ENCODE measurements at regions not wholly inside any gene's neighbourhood (a gene's known extent, or its start where the extent isn't known, plus 50 kb on each side); places are given as distances from the start of the nearest gene placed in this dataset.

GRCh38 chr7:52659178-52659577 is 376.3 kb upstream of the POM121L12 start:
- POLR2A ChIA-PET: no interaction called here

GRCh38 chr7:52656098-52656497 is 379.3 kb upstream of the POM121L12 start:
- no peak overlapping the region for H3K4me3 Mint-ChIP-seq
- no peak overlapping the region for H3K4me3 ChIP-seq (ENCODE audit: low read length)
- POLR2A ChIA-PET: no interaction called here

More at GRCh38 chr7:52659178-52659577, 376.3 kb upstream of the POM121L12 start:
- Histone ChIP-seq H3K4me3 (ENCODE audit: low read length) (no peak overlapping the region), H3K9me3 (ENCODE audit: control insufficient read depth in 1 of 2, insufficient read depth in 1 of 2, low read length in 2 of 2) (no peaks in the 10 kb centered on the region), H3K4me1 (ENCODE audit: insufficient read depth, low read length) (no peaks in the 10 kb centered on the region), H3K27ac (ENCODE audit: low read depth in 1 of 2, low read length in 2 of 2) (no peak overlapping the region), H3K36me3 (ENCODE audit: insufficient read depth, low read length) (no peaks in the 10 kb centered on the region), H3K27me3 (ENCODE audit: control insufficient read depth in 1 of 2, insufficient read depth in 2 of 2, low read length in 2 of 2) (no peaks in the 10 kb centered on the region)
- DNase-seq: no peak
- Mint-ChIP-seq H3K9me3 (peaks cover 8% of the 10 kb centered on the region), H3K27me3 (no peaks in the 10 kb centered on the region), H3K27ac (no peak overlapping the region), H3K36me3 (ENCODE audit: low read depth) (no peaks in the 10 kb centered on the region), H3K4me1 (ENCODE audit: low read depth) (no peaks in the 10 kb centered on the region), H3K4me3 (no peak overlapping the region)
- intact Hi-C loops (cut with DNase I, micrococcal nuclease): no loop called here
- no peak for ATAC-seq (ENCODE audit: poor library complexity)
- TF ChIP-seq, protein P1, sequence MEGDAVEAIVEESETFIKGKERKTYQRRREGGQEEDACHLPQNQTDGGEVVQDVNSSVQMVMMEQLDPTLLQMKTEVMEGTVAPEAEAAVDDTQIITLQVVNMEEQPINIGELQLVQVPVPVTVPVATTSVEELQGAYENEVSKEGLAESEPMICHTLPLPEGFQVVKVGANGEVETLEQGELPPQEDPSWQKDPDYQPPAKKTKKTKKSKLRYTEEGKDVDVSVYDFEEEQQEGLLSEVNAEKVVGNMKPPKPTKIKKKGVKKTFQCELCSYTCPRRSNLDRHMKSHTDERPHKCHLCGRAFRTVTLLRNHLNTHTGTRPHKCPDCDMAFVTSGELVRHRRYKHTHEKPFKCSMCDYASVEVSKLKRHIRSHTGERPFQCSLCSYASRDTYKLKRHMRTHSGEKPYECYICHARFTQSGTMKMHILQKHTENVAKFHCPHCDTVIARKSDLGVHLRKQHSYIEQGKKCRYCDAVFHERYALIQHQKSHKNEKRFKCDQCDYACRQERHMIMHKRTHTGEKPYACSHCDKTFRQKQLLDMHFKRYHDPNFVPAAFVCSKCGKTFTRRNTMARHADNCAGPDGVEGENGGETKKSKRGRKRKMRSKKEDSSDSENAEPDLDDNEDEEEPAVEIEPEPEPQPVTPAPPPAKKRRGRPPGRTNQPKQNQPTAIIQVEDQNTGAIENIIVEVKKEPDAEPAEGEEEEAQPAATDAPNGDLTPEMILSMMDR (IDR thresholded peaks at IDR 0.05): no peak
- CTCF ChIA-PET: no interaction called here

DNA sequence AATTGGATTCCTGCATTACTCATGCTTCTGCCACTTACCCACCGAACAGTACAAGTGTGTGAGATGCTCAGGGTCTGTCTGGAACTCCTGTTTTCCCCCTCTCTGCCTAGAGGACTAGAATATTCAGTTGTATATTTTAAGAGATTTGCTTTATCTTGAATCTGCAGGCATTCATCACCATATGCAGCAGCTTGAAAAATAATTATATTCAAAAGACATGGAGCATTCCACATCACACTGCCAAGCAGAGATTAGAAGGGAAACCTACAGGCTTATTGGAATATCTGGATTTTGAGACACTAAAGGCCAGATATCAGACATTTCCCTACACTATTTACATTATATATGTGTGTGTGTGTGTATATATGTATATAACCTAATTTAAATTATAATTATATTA is 382.8 kb upstream of the POM121L12 start:
- POLR2A ChIA-PET: no interaction called here
- TF ChIP-seq, protein P1 (IDR thresholded peaks at IDR 0.05): no peak
- peaks cover 7% of the 10 kb centered on the region for H3K9me3 Mint-ChIP-seq

More at GRCh38 chr7:52656098-52656497, 379.3 kb upstream of the POM121L12 start:
- no peaks in the 10 kb centered on the region for H3K4me1 ChIP-seq (ENCODE audit: insufficient read depth, low read length)
- no peaks in the 10 kb centered on the region for H3K36me3 Mint-ChIP-seq (ENCODE audit: low read depth)
- DNase-seq: no peak
- H3K36me3 ChIP-seq (ENCODE audit: insufficient read depth, low read length): no peaks in the 10 kb centered on the region
- no peaks in the 10 kb centered on the region for H3K4me1 Mint-ChIP-seq (ENCODE audit: low read depth)
- no peaks in the 10 kb centered on the region for H3K27me3 Mint-ChIP-seq
- intact Hi-C loops (cut with DNase I, micrococcal nuclease): no loop called here
- no peak for ATAC-seq (ENCODE audit: poor library complexity)
- H3K27ac Mint-ChIP-seq: no peak overlapping the region
- no peaks in the 10 kb centered on the region for H3K27me3 ChIP-seq (ENCODE audit: control insufficient read depth in 1 of 2, insufficient read depth in 2 of 2, low read length in 2 of 2)
- no peak overlapping the region for H3K27ac ChIP-seq (ENCODE audit: low read depth in 1 of 2, low read length in 2 of 2)
- H3K9me3 Mint-ChIP-seq: peaks cover 8% of the 10 kb centered on the region
- TF ChIP-seq, protein P1 (IDR thresholded peaks at IDR 0.05): no peak
- CTCF ChIA-PET: no interaction called here
- no peaks in the 10 kb centered on the region for H3K9me3 ChIP-seq (ENCODE audit: control insufficient read depth in 1 of 2, insufficient read depth in 1 of 2, low read length in 2 of 2)

More for the DNA sequence above, 382.8 kb upstream of the POM121L12 start:
- H3K27me3 Mint-ChIP-seq: no peaks in the 10 kb centered on the region
- Histone ChIP-seq H3K27me3 (ENCODE audit: control insufficient read depth in 1 of 2, insufficient read depth in 2 of 2, low read length in 2 of 2) (no peaks in the 10 kb centered on the region), H3K9me3 (ENCODE audit: control insufficient read depth in 1 of 2, insufficient read depth in 1 of 2, low read length in 2 of 2) (peaks cover 0 to 9% of the 10 kb centered on the region in 2 experiments), H3K36me3 (ENCODE audit: insufficient read depth, low read length) (no peaks in the 10 kb centered on the region), H3K4me1 (ENCODE audit: insufficient read depth, low read length) (no peaks in the 10 kb centered on the region), H3K27ac (ENCODE audit: low read depth in 1 of 2, low read length in 2 of 2) (no peak overlapping the region), H3K4me3 (ENCODE audit: low read length) (no peak overlapping the region)
- H3K4me3 Mint-ChIP-seq: no peak overlapping the region
- H3K36me3 Mint-ChIP-seq (ENCODE audit: low read depth): no peaks in the 10 kb centered on the region
- ATAC-seq (ENCODE audit: poor library complexity) (no peak), DNase-seq (no peak)
- CTCF ChIA-PET: no interaction called here
- intact Hi-C loops (cut with DNase I, micrococcal nuclease): no loop called here
- H3K27ac Mint-ChIP-seq: no peak overlapping the region
- H3K4me1 Mint-ChIP-seq (ENCODE audit: low read depth): no peaks in the 10 kb centered on the region

Measured in CD4-positive, alpha-beta T cell (primary cell).